Suprapubic skin (tissue), 4 donors: ENCODE measurements at regions not wholly inside any gene's neighbourhood (a gene's known extent, or its start where the extent isn't known, plus 50 kb on each side); places are given as distances from the start of the nearest gene placed in this dataset.

Source experiments
- CTCF ChIP-seq, 2 donors: fragments of 200-600 bp in 1 of 2; fragments of 450-650 bp in 1 of 2; sonication (generic) in 1 of 2; IDR thresholded peaks; one replicate each; pipeline ENCODE4 v1.5.1; 2016 to 2019; ENCODE audit warnings: antibody characterized with exemption in 2 of 2, mild to moderate bottlenecking in 1 of 2, moderate library complexity in 1 of 2
- EP300 ChIP-seq: sonication (generic); formaldehyde crosslinking; IDR thresholded peaks from one replicate; pipeline ENCODE4 v1.6.1; 2017; ENCODE audit warnings: antibody characterized with exemption
- POLR2A ChIP-seq, 2 donors: fragments of 450-650 bp; IDR thresholded peaks; one replicate each; pipeline ENCODE4 v1.6.1; 2017; ENCODE audit warnings: antibody characterized with exemption in 2 of 2, mild to moderate bottlenecking in 2 of 2, moderate library complexity in 2 of 2
- POLR2AphosphoS5 ChIP-seq, 3 donors: sonication (generic); formaldehyde crosslinking; IDR thresholded peaks; one replicate each; pipeline ENCODE4 v1.6.1; 2017; ENCODE audit warnings: antibody characterized with exemption in 3 of 3

GRCh38 chr4:92014067-92014466, 289.7 kb upstream of the GRID2 start:
- TF ChIP-seq CTCF (IDR thresholded peaks at IDR 0.05) = no peak
- TF ChIP-seq POLR2A (IDR thresholded peaks at IDR 0.05) = no peak
- no peak for TF ChIP-seq EP300
- TF ChIP-seq POLR2AphosphoS5 (IDR thresholded peaks at IDR 0.05) = no peak
